T-helper 9 cell (primary cell): ENCODE measurements at regions not wholly inside any gene's neighbourhood (a gene's known extent, or its start where the extent isn't known, plus 50 kb on each side); places are given as distances from the start of the nearest gene placed in this dataset.
"Not testable (repeated sequence)": the region's sequence is repeated elsewhere in the genome, so short reads cannot be mapped to it uniquely, and the experiment has no call there.

Experiments
- DNase-seq: peaks from one replicate; pipeline ENCODE4 v3.0.0-alpha.2; 2020

- DNase-seq, result no peak
Observed at GRCh38 chr12:89833337-89834252, 125.0 kb upstream of the ATP2B1 start.

- no peak for DNase-seq
Observed at GRCh38 chr12:89832336-89832735, 123.7 kb upstream of the ATP2B1 start.

- no peak for DNase-seq
Observed at GRCh38 chr12:89831310-89832095, 122.9 kb upstream of the ATP2B1 start.

- no peak for DNase-seq
Observed at GRCh38 chr12:89829434-89829975, 120.9 kb upstream of the ATP2B1 start.

- no peak for DNase-seq
Observed at GRCh38 chr12:89828575-89828974, 119.9 kb upstream of the ATP2B1 start.

- DNase-seq, result no peak
Observed at GRCh38 chr12:89827592-89827991, 119.0 kb upstream of the ATP2B1 start.

- DNase-seq, result no peak
Observed at GRCh38 chr12:89826468-89826867, 117.8 kb upstream of the ATP2B1 start.

GRCh38 chr12:89825591-89826449, 117.2 kb upstream of the ATP2B1 start:
- no peak for DNase-seq

GRCh38 chr12:89824822-89825221, 116.2 kb upstream of the ATP2B1 start:
- no peak for DNase-seq

- not testable (repeated sequence) for DNase-seq
Observed at GRCh38 chr12:89822992-89823391, 114.4 kb upstream of the ATP2B1 start.

GRCh38 chr12:89821896-89822295, 113.3 kb upstream of the ATP2B1 start:
- no peak for DNase-seq

GRCh38 chr12:89817501-89818226, 109.0 kb upstream of the ATP2B1 start:
- DNase-seq, result no peak

- DNase-seq, result no peak
Observed at GRCh38 chr12:89815225-89815624, 106.6 kb upstream of the ATP2B1 start.

- no peak for DNase-seq
Observed at GRCh38 chr12:89803412-89803811, 94.8 kb upstream of the ATP2B1 start.

GRCh38 chr12:89801284-89801683, 92.6 kb upstream of the ATP2B1 start:
- no peak for DNase-seq

GRCh38 chr12:89800435-89800834, 91.8 kb upstream of the ATP2B1 start:
- DNase-seq, result no peak

GRCh38 chr12:89799316-89799715, 90.7 kb upstream of the ATP2B1 start:
- no peak for DNase-seq

- no peak for DNase-seq
Observed at GRCh38 chr12:89797436-89797835, 88.8 kb upstream of the ATP2B1 start.

GRCh38 chr12:89796798-89797382, 88.3 kb upstream of the ATP2B1 start:
- DNase-seq, result no peak

- no peak for DNase-seq
Observed at GRCh38 chr12:89793946-89794345, 85.3 kb upstream of the ATP2B1 start.

- no peak for DNase-seq
Observed at GRCh38 chr12:89791286-89791685, 82.6 kb upstream of the ATP2B1 start.

GRCh38 chr12:89789862-89790261, 81.2 kb upstream of the ATP2B1 start:
- DNase-seq, result no peak
